SK-N-SH (cell line): ENCODE measurements at regions not wholly inside any gene's neighbourhood (a gene's known extent, or its start where the extent isn't known, plus 50 kb on each side); places are given as distances from the start of the nearest gene placed in this dataset.

Experiments
- CTCF ChIA-PET: fragments of 300-600, 350-600 bp; formaldehyde crosslinking; extraction: SDS; loops from one replicate; lab custom pipeline; 2021; lab: Yijun Ruan, JAX
- POLR2A ChIA-PET: fragments of 350-600 bp; sonication (Branson Sonifier 250); formaldehyde crosslinking; extraction: SDS; loops from one replicate; lab custom pipeline; 2020; ENCODE audit warnings: antibody characterized with exemption, inconsistent platforms; lab: Yijun Ruan, JAX
- DNase-seq: peaks from one replicate; pipeline ENCODE4 v3.0.0; 2012
- H2AFZ ChIP-seq: fragments of 200-600 bp; sonication (generic); 2 replicates; pipeline ENCODE4 v1.8.1; 2016; ENCODE audit warnings: antibody characterized with exemption, mild to moderate bottlenecking, low read depth
- H3F3A ChIP-seq: fragments of 200-600 bp; sonication (generic); replicated peaks from 2 replicates; pipeline ENCODE3; 2016; ENCODE audit warnings: antibody characterized with exemption, mild to moderate bottlenecking; ENCODE audit not compliant: insufficient read depth
- H3K27ac ChIP-seq, 2 experiments: fragments of 200-500 bp in 1 of 2; fragments of 200-600 bp in 1 of 2; sonication (Bioruptor generic) in 1 of 2; sonication (generic), shearing (Covaris generic) in 1 of 2; 2 replicates each; pipeline versions ENCODE4 v1.5.1 to v1.6.1; 2014 to 2016; ENCODE audit warnings: low read depth in 2 of 2, inconsistent platforms in 1 of 2, low read length in 1 of 2, mild to moderate bottlenecking in 1 of 2, mixed read lengths in 1 of 2
- H3K27me3 ChIP-seq: fragments of 200-600 bp; sonication (generic), shearing (Covaris generic); 2 replicates; pipeline ENCODE4 v1.6.1; 2016; ENCODE audit warnings: mixed run types; ENCODE audit not compliant: insufficient read depth
- H3K36me3 ChIP-seq, 2 experiments: fragments of 200-500 bp in 1 of 2; fragments of 200-600 bp in 1 of 2; sonication (Bioruptor generic) in 1 of 2; sonication (generic) in 1 of 2; replicated peaks in 1 of 2; 2 replicates each; pipeline versions ENCODE3 to v1.5.1; 2014 to 2016; ENCODE audit warnings: low read length in 1 of 2, mild to moderate bottlenecking in 1 of 2; ENCODE audit not compliant: insufficient read depth in 2 of 2, control insufficient read depth in 1 of 2
- H3K4me1 ChIP-seq, 2 experiments: fragments of 200-500 bp in 1 of 2; fragments of 200-600 bp in 1 of 2; sonication (Bioruptor generic) in 1 of 2; sonication (generic), shearing (Covaris generic) in 1 of 2; 2 replicates each; pipeline versions ENCODE4 v1.5.1 to v1.6.1; 2014 to 2016; ENCODE audit warnings: low read depth in 1 of 2, low read length in 1 of 2, mixed run types in 1 of 2; ENCODE audit not compliant: insufficient read depth in 2 of 2, control insufficient read depth in 1 of 2
- H3K4me2 ChIP-seq: fragments of 200-600 bp; sonication (generic), shearing (Covaris generic); 2 replicates; pipeline ENCODE4 v1.6.1; 2017; ENCODE audit warnings: mixed run types
- H3K4me3 ChIP-seq, 2 experiments: fragments of 200-500 bp in 1 of 2; fragments of 200-600 bp in 1 of 2; sonication (Bioruptor generic) in 1 of 2; sonication (generic), shearing (Covaris generic) in 1 of 2; 2 replicates each; pipeline versions ENCODE4 v1.5.1 to v1.8.1; 2014 to 2016; ENCODE audit warnings: low read depth in 2 of 2, inconsistent platforms in 1 of 2, low read length in 1 of 2, mild to moderate bottlenecking in 1 of 2, mixed read lengths in 1 of 2, moderate library complexity in 1 of 2
- H3K79me2 ChIP-seq: fragments of 200-600 bp; sonication (generic); 2 replicates; pipeline ENCODE4 v1.8.1; 2017; ENCODE audit warnings: mild to moderate bottlenecking; ENCODE audit not compliant: insufficient read depth
- H3K9ac ChIP-seq: fragments of 200-600 bp; sonication (generic); 2 replicates; pipeline ENCODE4 v1.6.1; 2017; ENCODE audit warnings: mixed run types
- H3K9me2 ChIP-seq: fragments of 200-600 bp; sonication (generic); 2 replicates; pipeline ENCODE4 v1.6.1; 2017; ENCODE audit warnings: mixed run types
- H3K9me3 ChIP-seq: fragments of 200-600 bp; sonication (generic); 2 replicates; pipeline ENCODE4 v1.6.1; 2017; ENCODE audit warnings: mixed run types, mild to moderate bottlenecking, moderate library complexity
- H4K20me1 ChIP-seq: fragments of 200-600 bp; sonication (generic); 2 replicates; pipeline ENCODE4 v1.6.1; 2017; ENCODE audit warnings: mild to moderate bottlenecking, mixed run types; ENCODE audit not compliant: insufficient read depth
- CHD2 ChIP-seq: fragments of 150-350 bp; IDR thresholded peaks from 2 replicates; pipeline ENCODE4 v1.6.1; 2018; ENCODE audit warnings: low read length; ENCODE audit not compliant: partially characterized antibody
- ELF1 ChIP-seq: IDR thresholded peaks from 2 replicates; pipeline ENCODE4 v1.4.0; 2012
- EP300 ChIP-seq, 2 experiments: IDR thresholded peaks; 2 replicates each; pipeline versions ENCODE4 v1.4.0 to v1.6.1; 2012; ENCODE audit warnings: borderline replicate concordance in 1 of 2, low read depth in 1 of 2, low read length in 1 of 2
- EZH2phosphoT487 ChIP-seq: fragments of 200-600 bp; sonication (generic); IDR thresholded peaks from 2 replicates; pipeline ENCODE4 v1.6.1; 2017; ENCODE audit warnings: low read depth, mixed run types, mild to moderate bottlenecking, antibody characterized with exemption, moderate library complexity, borderline replicate concordance
- FOXJ3 ChIP-seq: sonication (generic); formaldehyde crosslinking; IDR thresholded peaks from 2 replicates; pipeline ENCODE4 v1.5.1; 2020; ENCODE audit warnings: mild to moderate bottlenecking, missing genetic modification reagents
- GABPA ChIP-seq: IDR thresholded peaks from 2 replicates; pipeline ENCODE4 v1.4.0; 2012; ENCODE audit warnings: low read depth, mild to moderate bottlenecking
- GATA2 ChIP-seq: sonication (generic); formaldehyde crosslinking; IDR thresholded peaks from 2 replicates; pipeline ENCODE4 v1.5.0; 2020; ENCODE audit warnings: mild to moderate bottlenecking, missing genetic modification reagents
- JUND ChIP-seq: IDR thresholded peaks from 2 replicates; pipeline ENCODE4 v1.4.0; 2012
- MEF2A ChIP-seq: IDR thresholded peaks from 2 replicates; pipeline ENCODE4 v1.4.0; 2012; ENCODE audit warnings: low read depth, borderline replicate concordance
- NRF1 ChIP-seq: IDR thresholded peaks from 2 replicates; pipeline ENCODE4 v1.6.1; 2012; ENCODE audit warnings: low read depth, mild to moderate bottlenecking, low read length
- POLR2AphosphoS5 ChIP-seq: IDR thresholded peaks from 2 replicates; pipeline ENCODE4 v1.6.1; 2012; ENCODE audit warnings: low read depth, low read length
- RCOR1 ChIP-seq: fragments of 150-350 bp; IDR thresholded peaks from 2 replicates; pipeline ENCODE4 v1.6.1; 2017; ENCODE audit warnings: antibody characterized with exemption, low read length
- RFX5 ChIP-seq: IDR thresholded peaks from 2 replicates; pipeline ENCODE4 v1.6.1; 2012; ENCODE audit warnings: mild to moderate bottlenecking, improper control_type of control experiment, low read length
- RXRA ChIP-seq: IDR thresholded peaks from 2 replicates; pipeline ENCODE4 v1.4.0; 2012; ENCODE audit warnings: low read depth, mild to moderate bottlenecking, borderline replicate concordance
- SMC3 ChIP-seq: IDR thresholded peaks from 2 replicates; pipeline ENCODE4 v1.6.1; 2012; ENCODE audit warnings: low read depth, low read length, improper control_type of control experiment
- TAF1 ChIP-seq: IDR thresholded peaks from 2 replicates; pipeline ENCODE4 v1.6.1; 2012; ENCODE audit warnings: low read depth, mild to moderate bottlenecking, low read length, moderate library complexity, borderline replicate concordance
- WGBS: methylation state at CpG from one replicate; pipeline ENCODE4 v1.1.6; 2017; ENCODE audit warnings: low lambda C conversion rate; 5-methylcytosine and 5-hydroxymethylcytosine counted together
- TF ChIP-seq, protein P1 (sequence below): IDR thresholded peaks from 2 replicates; pipeline ENCODE4 v1.4.0; 2012; ENCODE audit warnings: low read depth, borderline replicate concordance
- TF ChIP-seq, protein P2 (sequence below): IDR thresholded peaks from 2 replicates; pipeline ENCODE4 v1.4.0; 2012; ENCODE audit warnings: low read depth
- TF ChIP-seq, protein P3 (sequence below): IDR thresholded peaks from 2 replicates; pipeline ENCODE4 v1.4.0; 2012; ENCODE audit warnings: low read depth, borderline replicate concordance
- TF ChIP-seq, protein P4 (sequence below): fragments of 200-600 bp; sonication (generic); IDR thresholded peaks from 2 replicates; pipeline ENCODE4 v1.6.1; 2017; ENCODE audit warnings: antibody characterized with exemption, mild to moderate bottlenecking, moderate library complexity

DNA sequence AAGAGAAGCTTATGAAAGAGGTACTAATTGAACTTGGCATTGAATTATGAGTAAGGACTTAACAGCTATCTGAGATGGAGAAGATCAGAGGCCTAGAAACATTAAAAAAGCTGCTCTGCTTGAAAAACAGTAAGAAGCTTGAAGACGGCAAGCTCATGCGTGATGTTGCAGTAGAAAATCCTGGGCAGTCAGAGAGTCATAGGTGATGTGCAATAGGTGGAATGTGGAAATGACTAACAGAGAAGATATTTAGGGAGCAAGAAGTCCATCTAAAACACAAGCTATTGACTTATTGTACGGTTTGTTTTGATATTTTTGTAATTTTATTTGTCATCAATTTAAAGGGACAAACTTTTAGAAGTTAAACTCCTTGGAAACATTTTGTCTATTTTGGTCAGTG lies 1101.4 kb downstream of the ROBO2 start:
- Histone ChIP-seq H3F3A (peaks cover 16% of the 10 kb centered on the region), H3K9me3 (no peaks in the 10 kb centered on the region), H3K4me2 (no peak overlapping the region), H3K27ac (no peak overlapping the region), H3K27me3 (no peaks in the 10 kb centered on the region), H3K36me3 (no peaks in the 10 kb centered on the region), H3K79me2 (no peaks in the 10 kb centered on the region), H3K4me3 (no peak overlapping the region), H3K4me1 (peaks cover 0 to 10% of the 10 kb centered on the region in 2 experiments; a peak in 1 of 4 replicates), H4K20me1 (no peaks in the 10 kb centered on the region), H2AFZ (no peak overlapping the region), H3K9ac (no peak overlapping the region), H3K9me2 (no peaks in the 10 kb centered on the region)
- CTCF ChIA-PET: interaction anchor here (0.7 to 0.9 kb wide), 2 partner anchors 8 to 432 kb away, joined by 3 to 4 read pairs; no protein-coding TSS in a partner anchor
- TF ChIP-seq EP300 (IDR thresholded peaks at IDR 0.05; ENCODE audit: borderline replicate concordance in 1 of 2, low read depth in 1 of 2, low read length in 1 of 2) (no peak), CHD2 (no peak), ELF1 (no peak), MEF2A (no peak), FOXJ3 (no peak), EZH2phosphoT487 (no peak), RFX5 (no peak), TAF1 (no peak), RCOR1 (no peak), GABPA (no peak), NRF1 (no peak), GATA2 (CRISPR knock-in tag) (no peak), JUND (no peak), RXRA (no peak)
- TF ChIP-seq, protein P1, sequence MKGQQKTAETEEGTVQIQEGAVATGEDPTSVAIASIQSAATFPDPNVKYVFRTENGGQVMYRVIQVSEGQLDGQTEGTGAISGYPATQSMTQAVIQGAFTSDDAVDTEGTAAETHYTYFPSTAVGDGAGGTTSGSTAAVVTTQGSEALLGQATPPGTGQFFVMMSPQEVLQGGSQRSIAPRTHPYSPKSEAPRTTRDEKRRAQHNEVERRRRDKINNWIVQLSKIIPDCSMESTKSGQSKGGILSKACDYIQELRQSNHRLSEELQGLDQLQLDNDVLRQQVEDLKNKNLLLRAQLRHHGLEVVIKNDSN: no peak
- TF ChIP-seq, protein P2, sequence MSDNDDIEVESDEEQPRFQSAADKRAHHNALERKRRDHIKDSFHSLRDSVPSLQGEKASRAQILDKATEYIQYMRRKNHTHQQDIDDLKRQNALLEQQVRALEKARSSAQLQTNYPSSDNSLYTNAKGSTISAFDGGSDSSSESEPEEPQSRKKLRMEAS: no peak
- TF ChIP-seq, protein P3, sequence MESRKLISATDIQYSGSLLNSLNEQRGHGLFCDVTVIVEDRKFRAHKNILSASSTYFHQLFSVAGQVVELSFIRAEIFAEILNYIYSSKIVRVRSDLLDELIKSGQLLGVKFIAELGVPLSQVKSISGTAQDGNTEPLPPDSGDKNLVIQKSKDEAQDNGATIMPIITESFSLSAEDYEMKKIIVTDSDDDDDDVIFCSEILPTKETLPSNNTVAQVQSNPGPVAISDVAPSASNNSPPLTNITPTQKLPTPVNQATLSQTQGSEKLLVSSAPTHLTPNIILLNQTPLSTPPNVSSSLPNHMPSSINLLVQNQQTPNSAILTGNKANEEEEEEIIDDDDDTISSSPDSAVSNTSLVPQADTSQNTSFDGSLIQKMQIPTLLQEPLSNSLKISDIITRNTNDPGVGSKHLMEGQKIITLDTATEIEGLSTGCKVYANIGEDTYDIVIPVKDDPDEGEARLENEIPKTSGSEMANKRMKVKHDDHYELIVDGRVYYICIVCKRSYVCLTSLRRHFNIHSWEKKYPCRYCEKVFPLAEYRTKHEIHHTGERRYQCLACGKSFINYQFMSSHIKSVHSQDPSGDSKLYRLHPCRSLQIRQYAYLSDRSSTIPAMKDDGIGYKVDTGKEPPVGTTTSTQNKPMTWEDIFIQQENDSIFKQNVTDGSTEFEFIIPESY: no peak
- POLR2A ChIA-PET: no interaction called here
- WGBS: 72% methylated on average over 3 of the region's 3 CpGs
- no peak for DNase-seq

DNA sequence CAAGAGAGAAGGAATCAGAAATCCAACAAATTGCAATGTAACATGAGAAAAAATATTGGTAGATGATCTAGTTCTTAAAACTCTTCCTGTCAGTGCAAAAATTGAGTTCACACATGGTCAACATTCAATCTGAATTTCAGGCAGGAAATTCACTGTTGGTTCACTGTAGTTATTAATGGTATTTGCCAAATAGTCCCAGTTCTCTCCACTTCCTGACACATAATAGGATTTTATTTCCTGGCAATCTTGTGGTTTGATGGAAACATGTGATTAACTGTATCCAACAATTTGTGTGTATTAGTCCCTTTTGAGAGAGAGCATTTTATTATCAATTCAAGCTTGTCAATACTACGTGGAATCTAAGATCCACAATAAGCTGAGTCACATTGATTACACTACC lies 1103.1 kb downstream of the ROBO2 start:
- H3K27me3 ChIP-seq: no peaks in the 10 kb centered on the region
- no peaks in the 10 kb centered on the region for H3K79me2 ChIP-seq
- no peak overlapping the region for H3K4me3 ChIP-seq
- H3K4me1 ChIP-seq: peaks cover 0 to 10% of the 10 kb centered on the region in 2 experiments; a peak in 1 of 4 replicates
- CTCF ChIA-PET: no interaction called here
- H3K9me3 ChIP-seq: no peaks in the 10 kb centered on the region
- no peak overlapping the region for H2AFZ ChIP-seq
- H3K27ac ChIP-seq: no peak overlapping the region
- H3K4me2 ChIP-seq: no peak overlapping the region
- WGBS: 51% methylated on average over 1 of the region's 1 CpG
- H3K9ac ChIP-seq: no peak overlapping the region
- H4K20me1 ChIP-seq: no peaks in the 10 kb centered on the region
- no peaks in the 10 kb centered on the region for H3K9me2 ChIP-seq
- POLR2A ChIA-PET: no interaction called here
- peaks cover 16% of the 10 kb centered on the region for H3F3A ChIP-seq
- no peak for DNase-seq
- TF ChIP-seq ELF1 (no peak), MEF2A (no peak), TAF1 (no peak), NRF1 (no peak), POLR2AphosphoS5 (no peak), SMC3 (no peak)
- TF ChIP-seq, protein P4, sequence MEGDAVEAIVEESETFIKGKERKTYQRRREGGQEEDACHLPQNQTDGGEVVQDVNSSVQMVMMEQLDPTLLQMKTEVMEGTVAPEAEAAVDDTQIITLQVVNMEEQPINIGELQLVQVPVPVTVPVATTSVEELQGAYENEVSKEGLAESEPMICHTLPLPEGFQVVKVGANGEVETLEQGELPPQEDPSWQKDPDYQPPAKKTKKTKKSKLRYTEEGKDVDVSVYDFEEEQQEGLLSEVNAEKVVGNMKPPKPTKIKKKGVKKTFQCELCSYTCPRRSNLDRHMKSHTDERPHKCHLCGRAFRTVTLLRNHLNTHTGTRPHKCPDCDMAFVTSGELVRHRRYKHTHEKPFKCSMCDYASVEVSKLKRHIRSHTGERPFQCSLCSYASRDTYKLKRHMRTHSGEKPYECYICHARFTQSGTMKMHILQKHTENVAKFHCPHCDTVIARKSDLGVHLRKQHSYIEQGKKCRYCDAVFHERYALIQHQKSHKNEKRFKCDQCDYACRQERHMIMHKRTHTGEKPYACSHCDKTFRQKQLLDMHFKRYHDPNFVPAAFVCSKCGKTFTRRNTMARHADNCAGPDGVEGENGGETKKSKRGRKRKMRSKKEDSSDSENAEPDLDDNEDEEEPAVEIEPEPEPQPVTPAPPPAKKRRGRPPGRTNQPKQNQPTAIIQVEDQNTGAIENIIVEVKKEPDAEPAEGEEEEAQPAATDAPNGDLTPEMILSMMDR: no peak
- H3K36me3 ChIP-seq: no peaks in the 10 kb centered on the region
